ACC112 (cell line): ENCODE measurements at regions not wholly inside any gene's neighbourhood (a gene's known extent, or its start where the extent isn't known, plus 50 kb on each side); places are given as distances from the start of the nearest gene placed in this dataset.

Experiments used
- H2AFZ ChIP-seq: fragments of 200-600 bp; sonication (generic); one replicate; pipeline ENCODE4 v1.6.0; 2017; ENCODE audit warnings: antibody characterized with exemption, low read length; ENCODE audit not compliant: unreplicated experiment
- H3K27ac ChIP-seq: fragments of 200-600 bp; sonication (generic); 2 replicates; pipeline ENCODE4 v1.5.1; 2014; ENCODE audit warnings: low read depth, mild to moderate bottlenecking, antibody characterized with exemption, low read length, moderate library complexity
- H3K27me3 ChIP-seq: fragments of 200-600 bp; sonication (generic); 2 replicates; pipeline ENCODE4 v1.6.1; 2014; ENCODE audit warnings: mild to moderate bottlenecking, antibody characterized with exemption, low read length, moderate library complexity, mixed read lengths; ENCODE audit not compliant: insufficient read depth
- H3K36me3 ChIP-seq: fragments of 200-600 bp; sonication (generic); 2 replicates; pipeline ENCODE4 v1.6.1; 2016; ENCODE audit warnings: mild to moderate bottlenecking, antibody characterized with exemption, low read length, moderate library complexity, mixed read lengths; ENCODE audit not compliant: insufficient read depth
- H3K4me1 ChIP-seq: fragments of 200-600 bp; sonication (generic); one replicate; pipeline ENCODE4 v1.6.1; 2016; ENCODE audit warnings: low read length, mixed read lengths; ENCODE audit not compliant: insufficient read depth, unreplicated experiment, control insufficient read depth
- H3K4me3 ChIP-seq: fragments of 200-600 bp; sonication (generic); 2 replicates; pipeline ENCODE4 v1.5.1; 2014; ENCODE audit warnings: mild to moderate bottlenecking, low read depth, low read length
- H3K79me2 ChIP-seq: fragments of 200-600 bp; sonication (generic); one replicate; pipeline ENCODE4 v1.6.0; 2016; ENCODE audit warnings: low read length; ENCODE audit not compliant: control insufficient read depth, unreplicated experiment, insufficient read depth

- Histone ChIP-seq H3K27ac (no peak overlapping the region), H3K4me1 (no peaks in the 10 kb centered on the region), H3K27me3 (no peaks in the 10 kb centered on the region), H3K36me3 (no peaks in the 10 kb centered on the region), H3K79me2 (no peaks in the 10 kb centered on the region), H2AFZ (no peak overlapping the region), H3K4me3 (no peak overlapping the region)
These were observed 162.9 kb upstream of the B3GAT1 start for GRCh38 chr11:134574947-134575346.

GRCh38 chr11:134574425-134574824 lies 162.4 kb upstream of the B3GAT1 start:
- Histone ChIP-seq H3K79me2 (no peaks in the 10 kb centered on the region), H3K36me3 (no peaks in the 10 kb centered on the region), H3K4me3 (no peak overlapping the region), H3K27me3 (no peaks in the 10 kb centered on the region), H3K4me1 (no peaks in the 10 kb centered on the region), H3K27ac (no peak overlapping the region), H2AFZ (no peak overlapping the region)

GRCh38 chr11:134573857-134574256 lies 161.8 kb upstream of the B3GAT1 start:
- no peak overlapping the region for H3K27ac ChIP-seq
- no peak overlapping the region for H2AFZ ChIP-seq
- H3K79me2 ChIP-seq = no peaks in the 10 kb centered on the region
- H3K4me3 ChIP-seq = no peak overlapping the region
- no peaks in the 10 kb centered on the region for H3K4me1 ChIP-seq
- no peaks in the 10 kb centered on the region for H3K27me3 ChIP-seq
- no peaks in the 10 kb centered on the region for H3K36me3 ChIP-seq

- Histone ChIP-seq H3K27ac (no peak overlapping the region), H2AFZ (no peak overlapping the region), H3K79me2 (no peaks in the 10 kb centered on the region), H3K4me3 (no peak overlapping the region), H3K36me3 (no peaks in the 10 kb centered on the region), H3K27me3 (no peaks in the 10 kb centered on the region), H3K4me1 (no peaks in the 10 kb centered on the region)
These were observed 161.0 kb upstream of the B3GAT1 start for GRCh38 chr11:134572741-134573675.

- no peaks in the 10 kb centered on the region for H3K4me1 ChIP-seq
- no peak overlapping the region for H3K4me3 ChIP-seq
- H2AFZ ChIP-seq = no peak overlapping the region
These were observed 159.3 kb upstream of the B3GAT1 start for GRCh38 chr11:134571301-134571700.

GRCh38 chr11:134569195-134569594 lies 157.2 kb upstream of the B3GAT1 start:
- H3K4me1 ChIP-seq = no peaks in the 10 kb centered on the region
- no peak overlapping the region for H3K4me3 ChIP-seq
- H3K36me3 ChIP-seq = no peaks in the 10 kb centered on the region
- no peak overlapping the region for H3K27ac ChIP-seq
- H3K27me3 ChIP-seq = no peaks in the 10 kb centered on the region
- H2AFZ ChIP-seq = no peak overlapping the region
- H3K79me2 ChIP-seq = no peaks in the 10 kb centered on the region

More at GRCh38 chr11:134571301-134571700, 159.3 kb upstream of the B3GAT1 start:
- Histone ChIP-seq H3K36me3 (no peaks in the 10 kb centered on the region), H3K27me3 (no peaks in the 10 kb centered on the region), H3K27ac (no peak overlapping the region), H3K79me2 (no peaks in the 10 kb centered on the region)

GRCh38 chr11:134566311-134566710 lies 154.3 kb upstream of the B3GAT1 start:
- Histone ChIP-seq H3K36me3 (no peaks in the 10 kb centered on the region), H2AFZ (no peak overlapping the region), H3K4me1 (no peaks in the 10 kb centered on the region), H3K27ac (no peak overlapping the region), H3K27me3 (no peaks in the 10 kb centered on the region), H3K4me3 (no peak overlapping the region), H3K79me2 (no peaks in the 10 kb centered on the region)

- H3K79me2 ChIP-seq = no peaks in the 10 kb centered on the region
- no peaks in the 10 kb centered on the region for H3K4me1 ChIP-seq
- H3K27ac ChIP-seq = no peak overlapping the region
- no peak overlapping the region for H2AFZ ChIP-seq
- H3K36me3 ChIP-seq = no peaks in the 10 kb centered on the region
- no peaks in the 10 kb centered on the region for H3K27me3 ChIP-seq
- no peak overlapping the region for H3K4me3 ChIP-seq
These were observed 153.4 kb upstream of the B3GAT1 start for GRCh38 chr11:134565343-134565891.

- Histone ChIP-seq H3K27ac (no peak overlapping the region), H3K27me3 (no peaks in the 10 kb centered on the region), H3K4me3 (no peak overlapping the region), H3K36me3 (no peaks in the 10 kb centered on the region), H3K4me1 (no peaks in the 10 kb centered on the region), H3K79me2 (no peaks in the 10 kb centered on the region), H2AFZ (no peak overlapping the region)
These were observed 152.6 kb upstream of the B3GAT1 start for GRCh38 chr11:134564472-134565200.

- Histone ChIP-seq H3K4me1 (no peaks in the 10 kb centered on the region), H3K79me2 (no peaks in the 10 kb centered on the region), H2AFZ (no peak overlapping the region), H3K36me3 (no peaks in the 10 kb centered on the region), H3K27ac (no peak overlapping the region), H3K4me3 (no peak overlapping the region), H3K27me3 (no peaks in the 10 kb centered on the region)
These were observed 151.0 kb upstream of the B3GAT1 start for GRCh38 chr11:134562941-134563471.
